KG1 (cell line): ENCODE measurements at regions not wholly inside any gene's neighbourhood (a gene's known extent, or its start where the extent isn't known, plus 50 kb on each side); places are given as distances from the start of the nearest gene placed in this dataset.

Source experiments
- DNase-seq: peaks from one replicate; lab custom pipeline; 2025; lab: John Stamatoyannopoulos, UW

DNA sequence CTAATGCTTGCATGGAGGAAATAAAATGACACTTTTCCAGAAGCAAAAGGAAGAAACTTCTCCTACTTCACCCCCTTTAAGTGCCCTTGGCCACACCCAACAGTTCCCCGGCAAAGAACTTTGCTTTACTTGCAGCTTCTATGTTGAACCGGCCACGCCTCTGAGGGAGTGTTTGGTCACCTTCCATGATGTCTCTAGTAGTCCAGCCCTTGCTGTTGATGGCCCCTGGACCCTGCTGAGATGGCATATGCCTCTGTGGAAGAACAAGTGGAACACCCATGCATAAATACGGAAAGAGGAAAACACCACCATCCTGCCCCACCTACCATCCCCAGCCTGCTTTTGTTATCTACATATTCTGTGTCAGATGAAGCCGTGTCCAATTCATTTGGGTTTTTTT is 218.3 kb upstream of the POU3F3 start:
- DNase-seq, result no peak

DNA sequence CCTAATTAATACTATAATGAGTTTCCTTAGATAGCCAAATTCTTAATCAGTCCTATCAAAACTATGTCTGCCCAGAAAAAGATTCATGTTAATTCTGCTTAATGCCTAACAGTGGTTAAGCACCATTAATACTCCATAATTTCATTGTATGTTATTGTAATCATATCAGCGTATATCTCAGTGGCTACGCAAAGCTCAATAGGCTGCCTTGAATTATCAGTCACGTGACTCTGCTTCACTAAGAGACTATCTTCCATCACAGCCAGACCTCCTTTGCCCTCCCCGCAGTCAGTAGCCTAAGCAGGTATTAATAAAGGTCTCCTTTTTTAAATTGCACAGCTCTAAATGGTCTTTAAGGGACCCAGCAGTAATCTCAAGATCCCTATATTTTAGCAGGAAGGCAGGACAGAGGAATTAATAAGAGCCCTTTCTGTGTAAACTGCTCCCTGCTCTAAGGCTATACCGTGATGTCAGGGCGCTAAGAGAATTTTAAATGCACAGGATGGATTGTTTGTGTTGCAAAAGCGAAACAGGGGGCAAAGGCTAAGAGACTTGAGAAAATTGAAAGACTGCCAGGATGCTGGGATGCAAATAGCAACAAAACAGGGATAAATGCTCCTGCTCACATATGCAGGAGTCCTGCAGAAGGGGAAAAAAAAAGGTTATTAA is 215.6 kb upstream of the POU3F3 start:
- DNase-seq, result no peak

DNA sequence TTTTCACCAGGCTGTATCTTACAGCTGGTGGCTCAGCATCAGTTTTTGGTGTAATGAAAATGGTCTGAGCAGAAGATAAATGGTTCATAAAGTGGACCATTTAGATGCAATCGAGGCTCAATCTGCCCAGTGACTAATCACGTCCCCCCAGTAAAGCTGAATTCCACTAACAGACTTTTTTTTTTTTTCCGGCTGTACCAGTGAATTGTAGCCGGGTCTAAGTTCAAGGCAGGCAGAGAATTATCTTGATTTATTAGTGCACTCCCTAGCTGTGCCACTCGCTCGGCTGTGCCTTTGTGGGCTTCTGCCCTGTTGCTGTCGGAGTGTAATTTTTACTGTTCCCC is 215.1 kb upstream of the POU3F3 start:
- DNase-seq, result no peak

DNA sequence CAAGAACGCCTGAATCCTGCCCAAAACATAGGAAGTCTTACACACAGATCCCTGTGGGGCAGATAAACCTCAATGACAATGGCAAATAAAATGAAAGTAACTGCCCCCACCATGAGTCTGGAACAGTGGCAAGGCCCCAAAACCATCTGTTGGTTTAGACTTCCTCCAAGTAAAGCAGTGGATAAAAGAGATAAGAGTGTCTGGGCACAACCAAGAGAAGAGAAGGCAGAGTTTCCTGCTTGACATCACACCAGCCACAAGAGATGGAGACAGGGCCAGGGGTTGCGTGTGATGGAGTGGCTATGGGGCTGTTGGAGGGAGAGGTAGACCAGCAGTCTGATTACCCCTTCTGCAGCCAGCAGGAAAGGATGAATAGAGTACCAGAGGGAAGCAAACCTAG is 212.1 kb upstream of the POU3F3 start:
- DNase-seq, result peak; percentile 47

GRCh38 chr2:104648376-104648775 is 205.5 kb upstream of the POU3F3 start:
- no peak for DNase-seq

GRCh38 chr2:104649866-104650265 is 204.0 kb upstream of the POU3F3 start:
- DNase-seq, result no peak

DNA sequence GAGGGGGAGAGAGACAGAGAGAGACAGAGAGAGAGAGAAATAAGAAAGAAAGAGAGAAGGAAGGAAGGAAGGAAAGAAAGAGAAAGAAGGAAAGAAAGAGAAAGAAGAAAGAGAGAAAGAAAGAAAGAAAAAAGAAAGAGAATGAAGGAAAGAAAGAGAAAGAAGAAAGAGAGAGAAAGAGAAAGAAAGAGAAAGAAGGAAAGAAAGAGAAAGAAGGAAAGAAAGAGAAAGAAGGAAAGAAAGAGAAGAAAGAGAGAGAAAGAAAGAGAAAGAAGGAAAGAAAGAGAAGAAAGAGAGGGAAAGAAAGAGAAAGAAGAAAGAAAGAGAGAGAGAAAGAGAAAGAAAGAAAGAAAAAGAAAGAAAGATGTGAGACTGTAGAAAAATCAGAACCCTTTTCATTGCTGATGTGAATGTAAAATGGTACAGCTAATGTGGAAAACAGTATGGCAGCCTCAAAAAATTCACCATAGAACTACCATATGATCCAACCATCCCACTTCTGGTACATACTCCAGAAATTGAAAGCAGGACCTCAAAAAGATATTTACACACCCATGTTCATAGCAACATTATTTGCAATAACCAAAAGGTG is 203.4 kb upstream of the POU3F3 start:
- no peak for DNase-seq

- no peak for DNase-seq
Observed at GRCh38 chr2:104654811-104655210, 199.1 kb upstream of the POU3F3 start.

GRCh38 chr2:104656571-104657163 is 197.2 kb upstream of the POU3F3 start:
- peak; percentile 46 for DNase-seq

- DNase-seq, result peak; percentile 75
Observed at GRCh38 chr2:104658144-104658835, 195.6 kb upstream of the POU3F3 start.

DNA sequence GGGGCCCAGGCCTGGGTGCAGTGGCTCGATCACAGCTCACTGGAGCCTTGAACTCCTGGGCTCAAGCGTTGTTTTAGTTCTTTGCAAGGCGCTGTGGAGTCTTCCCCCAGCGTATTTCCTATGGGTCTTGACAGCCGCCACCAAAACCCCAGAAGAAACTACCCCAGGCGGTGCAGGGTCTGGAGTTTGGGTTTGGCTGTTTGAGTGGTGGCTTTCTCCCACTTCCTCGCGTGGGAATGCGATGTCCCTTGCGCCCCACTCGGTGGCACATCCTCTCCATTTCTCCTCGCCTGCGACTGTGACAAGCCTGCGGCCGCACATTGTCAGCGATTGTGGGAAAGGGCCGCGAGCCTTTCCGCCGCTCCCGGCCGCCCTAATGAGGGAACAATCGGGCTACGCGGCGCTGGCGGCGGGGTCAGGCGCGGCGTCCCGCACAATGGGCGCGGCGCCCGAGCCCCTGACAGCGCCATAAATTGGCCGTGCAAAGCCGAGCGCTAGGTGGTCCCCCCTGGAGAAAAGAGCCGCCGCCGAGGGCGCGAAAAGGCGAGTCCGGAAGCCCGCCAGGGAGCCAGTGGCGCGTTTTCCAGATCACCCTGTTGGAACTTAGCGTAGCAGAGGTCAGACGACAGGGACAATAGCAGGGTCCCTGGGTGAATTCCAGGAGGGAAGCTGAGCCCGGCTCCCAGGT is 194.9 kb upstream of the POU3F3 start:
- no peak for DNase-seq

- DNase-seq, result no peak
Observed at GRCh38 chr2:104660991-104661390, 192.9 kb upstream of the POU3F3 start.

GRCh38 chr2:104664672-104665071 is 189.2 kb upstream of the POU3F3 start:
- DNase-seq, result no peak

DNA sequence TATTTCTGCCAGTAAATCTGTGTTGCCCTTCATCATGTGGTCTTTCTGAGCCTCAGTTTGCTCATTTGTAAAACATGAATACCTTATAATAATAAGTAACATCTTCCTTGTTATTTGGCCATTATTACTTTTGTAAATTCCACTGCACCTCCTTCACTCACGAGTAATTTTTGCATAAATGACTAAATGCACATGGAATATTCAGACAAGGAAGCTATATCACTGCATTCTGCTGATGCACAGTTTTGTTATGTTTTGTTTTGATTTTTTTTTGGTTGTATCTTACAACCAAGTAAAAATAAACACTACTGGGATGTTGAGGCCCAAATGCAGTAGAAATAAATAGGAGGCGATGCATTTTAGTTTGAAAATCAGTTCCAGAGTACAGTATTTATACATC is 185.3 kb upstream of the POU3F3 start:
- DNase-seq, result no peak

- DNase-seq, result no peak
Observed at GRCh38 chr2:104673225-104673624, 180.7 kb upstream of the POU3F3 start.

- DNase-seq, result no peak
Observed at GRCh38 chr2:104678181-104678580, 175.7 kb upstream of the POU3F3 start.

- no peak for DNase-seq
Observed at GRCh38 chr2:104685591-104685990, 168.3 kb upstream of the POU3F3 start.

DNA sequence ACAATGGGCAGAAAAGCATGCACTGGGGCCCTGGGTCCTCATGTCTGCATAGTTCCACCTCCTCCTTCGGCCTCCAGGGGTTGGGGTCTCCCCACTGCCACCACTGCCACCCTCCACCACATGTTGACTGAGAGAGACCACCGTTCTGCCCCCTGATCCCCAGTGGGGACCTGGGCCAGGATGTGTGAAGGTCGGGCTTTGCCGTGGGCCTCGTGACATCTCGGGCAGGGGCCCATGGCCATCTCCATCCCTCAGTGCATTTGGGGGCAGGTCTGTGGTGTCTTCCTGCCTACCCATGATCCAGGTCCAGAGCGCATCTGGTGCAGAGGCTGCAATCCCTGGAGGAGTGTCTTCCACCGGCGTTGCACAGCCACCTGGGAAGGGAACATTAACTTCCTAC is 166.8 kb upstream of the POU3F3 start:
- DNase-seq, result no peak

DNA sequence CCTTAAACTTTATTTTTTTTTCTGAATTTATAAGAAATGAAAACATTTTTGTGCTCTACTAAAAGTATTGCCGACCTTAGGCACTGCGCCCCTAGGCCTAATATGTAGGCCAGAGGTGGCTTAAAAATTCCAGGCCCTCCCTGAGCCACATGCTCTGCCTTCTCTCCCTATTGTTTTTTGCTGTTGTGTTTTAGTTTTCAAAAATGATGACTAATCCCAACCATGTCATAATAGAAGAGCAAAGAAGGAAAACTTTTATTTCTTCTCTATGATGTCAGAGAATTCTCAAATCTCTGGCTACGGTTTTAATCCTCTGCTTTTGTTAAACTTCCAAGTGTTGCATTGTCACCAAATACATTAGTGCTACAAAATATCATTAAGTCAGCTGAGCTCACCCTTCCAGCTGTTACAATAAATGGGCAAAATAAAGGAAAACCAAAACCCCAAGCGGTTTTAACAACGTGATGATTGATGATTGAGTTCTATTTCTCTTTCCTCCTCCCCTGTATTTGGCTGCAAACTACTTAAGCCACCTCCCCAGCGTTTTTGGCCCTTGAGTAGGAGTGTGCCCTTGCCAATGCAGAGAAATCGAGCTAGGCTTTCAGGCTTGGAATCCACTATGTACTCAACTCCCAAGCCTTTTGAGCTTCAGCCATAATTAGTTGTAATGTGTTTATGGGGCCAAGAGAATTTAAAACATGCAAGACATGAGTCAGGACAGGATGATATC is 163.5 kb upstream of the POU3F3 start:
- no peak for DNase-seq

- no peak for DNase-seq
Observed at GRCh38 chr2:104698276-104698675, 155.6 kb upstream of the POU3F3 start.

- no peak for DNase-seq
Observed at GRCh38 chr2:104701411-104701911, 152.5 kb upstream of the POU3F3 start.
